ENCODE measurements at regions not wholly inside any gene's neighbourhood (a gene's known extent, or its start where the extent isn't known, plus 50 kb on each side); places are given as distances from the start of the nearest gene placed in this dataset.

DNA sequence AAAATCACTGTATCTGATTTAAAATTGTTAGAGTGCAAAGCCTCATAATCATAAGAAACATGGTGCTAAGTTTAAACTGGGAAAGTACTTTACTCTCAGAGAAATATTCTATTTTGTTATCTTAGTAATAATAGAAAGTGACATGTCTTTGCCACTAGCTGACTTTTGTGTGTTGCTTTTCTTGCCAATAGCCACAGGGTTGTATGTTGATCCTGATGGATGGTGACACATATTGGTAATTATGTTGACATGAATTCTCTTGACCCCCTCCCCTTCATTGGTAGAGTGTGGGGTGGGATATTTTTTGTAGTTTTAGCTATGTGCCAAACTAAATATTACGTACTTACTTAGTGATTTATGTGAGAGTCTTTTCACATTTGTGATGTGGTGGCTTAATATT lies 103.1 kb upstream of the MAP9 start:
- Histone ChIP-seq H3K27ac (ENCODE audit: low read length, poor library complexity, severe bottlenecking) (no peak overlapping the region), H3K4me1 (ENCODE audit: control insufficient read depth, insufficient read depth, low read depth, low read length) (no peaks in the 10 kb centered on the region), H4K91ac (ENCODE audit: low read length) (no peak overlapping the region), H3K4ac (ENCODE audit: low read depth in 1 of 2, low read length in 2 of 2) (no peak overlapping the region), H2AFZ (ENCODE audit: low read depth, low read length) (no peak overlapping the region), H3K14ac (ENCODE audit: low read length in 2 of 2) (no peak overlapping the region), H2BK15ac (ENCODE audit: low read depth, poor library complexity, severe bottlenecking) (no peak overlapping the region), H4K8ac (ENCODE audit: low read length) (no peak overlapping the region), H3K9me3 (ENCODE audit: control insufficient read depth, low read length) (no peaks in the 10 kb centered on the region), H3K4me2 (ENCODE audit: low read length, poor library complexity, severe bottlenecking) (no peak overlapping the region), H3K36me3 (ENCODE audit: control insufficient read depth in 1 of 2, insufficient read depth in 2 of 2, low read depth in 1 of 2, low read length in 2 of 2) (no peaks in the 10 kb centered on the region), H2BK12ac (ENCODE audit: low read length in 2 of 2) (no peak overlapping the region), H3K18ac (ENCODE audit: low read depth in 1 of 2, low read length in 2 of 2) (no peak overlapping the region), H2BK120ac (ENCODE audit: low read depth, low read length) (no peak overlapping the region), H3K23ac (ENCODE audit: low read length in 2 of 2) (no peak overlapping the region), H3K4me3 (ENCODE audit: insufficient read depth in 1 of 2, low read depth in 1 of 2, low read length in 2 of 2) (no peak overlapping the region), H2BK5ac (ENCODE audit: low read depth, low read length, poor library complexity, severe bottlenecking) (no peak overlapping the region), H3K9ac (ENCODE audit: low read length) (no peak overlapping the region), H3K79me1 (replicated peaks; ENCODE audit: low read length, poor library complexity, severe bottlenecking) (no peaks in the 10 kb centered on the region), H3K27me3 (ENCODE audit: control insufficient read depth in 1 of 2, insufficient read depth in 1 of 2, low read length in 2 of 2) (no peaks in the 10 kb centered on the region), H2AK5ac (ENCODE audit: low read length, severe bottlenecking) (no peak overlapping the region)
- DNase-seq = no peak
- WGBS = 100% methylated on average over 1 of the region's 1 CpG

DNA sequence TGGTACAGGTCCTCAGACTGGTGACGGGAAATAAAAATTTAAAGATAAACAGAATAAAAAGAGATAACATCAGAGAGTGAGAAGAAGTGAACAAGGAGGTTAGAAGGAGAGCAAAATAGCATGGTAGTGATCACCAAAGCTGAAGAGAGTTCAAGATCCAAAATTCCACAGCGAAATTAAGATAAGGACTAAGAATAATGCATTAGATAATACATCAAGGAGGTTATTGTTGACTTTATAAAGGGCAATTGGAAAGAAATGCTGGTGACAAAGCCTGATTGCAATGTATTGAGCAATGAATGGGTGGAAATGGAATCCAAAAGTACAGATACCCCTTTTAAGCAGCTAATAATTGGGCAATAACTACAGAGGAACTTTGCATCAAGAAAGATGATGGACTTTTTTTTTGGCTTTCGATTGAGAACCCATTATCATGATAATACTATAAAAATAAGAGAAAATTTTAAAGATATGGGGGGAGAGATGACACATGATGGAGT lies 101.6 kb upstream of the MAP9 start:
- H3K27ac ChIP-seq (ENCODE audit: low read length, poor library complexity, severe bottlenecking) = no peak overlapping the region
- H3K18ac ChIP-seq (ENCODE audit: low read depth in 1 of 2, low read length in 2 of 2) = no peak overlapping the region
- no peak overlapping the region for H2AK5ac ChIP-seq (ENCODE audit: low read length, severe bottlenecking)
- no peak overlapping the region for H2BK15ac ChIP-seq (ENCODE audit: low read depth, poor library complexity, severe bottlenecking)
- no peak overlapping the region for H3K4me2 ChIP-seq (ENCODE audit: low read length, poor library complexity, severe bottlenecking)
- H2BK120ac ChIP-seq (ENCODE audit: low read depth, low read length) = no peak overlapping the region
- H3K9me3 ChIP-seq (ENCODE audit: control insufficient read depth, low read length) = no peaks in the 10 kb centered on the region
- H3K79me1 ChIP-seq (replicated peaks; ENCODE audit: low read length, poor library complexity, severe bottlenecking) = no peaks in the 10 kb centered on the region
- H3K14ac ChIP-seq (ENCODE audit: low read length in 2 of 2) = no peak overlapping the region
- no peak overlapping the region for H3K4me3 ChIP-seq (ENCODE audit: insufficient read depth in 1 of 2, low read depth in 1 of 2, low read length in 2 of 2)
- no peak overlapping the region for H2BK12ac ChIP-seq (ENCODE audit: low read length in 2 of 2)
- H3K27me3 ChIP-seq (ENCODE audit: control insufficient read depth in 1 of 2, insufficient read depth in 1 of 2, low read length in 2 of 2) = no peaks in the 10 kb centered on the region
- no peak overlapping the region for H3K9ac ChIP-seq (ENCODE audit: low read length)
- no peaks in the 10 kb centered on the region for H3K4me1 ChIP-seq (ENCODE audit: control insufficient read depth, insufficient read depth, low read depth, low read length)
- WGBS = 75% methylated on average over 1 of the region's 3 CpGs
- H3K36me3 ChIP-seq (ENCODE audit: control insufficient read depth in 1 of 2, insufficient read depth in 2 of 2, low read depth in 1 of 2, low read length in 2 of 2) = no peaks in the 10 kb centered on the region
- H3K23ac ChIP-seq (ENCODE audit: low read length in 2 of 2) = no peak overlapping the region
- DNase-seq = no peak
- H2AFZ ChIP-seq (ENCODE audit: low read depth, low read length) = no peak overlapping the region
- no peak overlapping the region for H3K4ac ChIP-seq (ENCODE audit: low read depth in 1 of 2, low read length in 2 of 2)
- no peak overlapping the region for H2BK5ac ChIP-seq (ENCODE audit: low read depth, low read length, poor library complexity, severe bottlenecking)
- no peak overlapping the region for H4K8ac ChIP-seq (ENCODE audit: low read length)
- H4K91ac ChIP-seq (ENCODE audit: low read length) = no peak overlapping the region

DNA sequence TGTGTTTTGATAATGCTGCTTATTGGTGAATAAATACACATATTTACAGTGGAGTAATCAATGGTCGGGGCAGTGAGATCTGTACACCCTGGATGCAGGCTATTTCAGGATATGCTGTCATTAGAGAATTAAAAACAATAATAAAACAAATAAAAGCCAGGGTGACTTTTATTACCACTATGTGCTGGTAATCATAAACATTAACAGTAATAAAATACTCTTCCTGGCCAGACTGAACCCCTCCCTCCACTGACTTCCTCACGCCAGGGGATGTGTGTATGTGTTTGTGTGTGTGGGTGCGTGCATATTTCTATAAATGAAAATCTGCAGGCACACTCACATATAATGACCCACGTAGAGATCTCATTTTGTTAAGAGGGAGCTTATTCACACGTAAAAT lies 98.0 kb upstream of the MAP9 start:
- H3K9ac ChIP-seq (ENCODE audit: low read length) = no peak overlapping the region
- no peak overlapping the region for H2AFZ ChIP-seq (ENCODE audit: low read depth, low read length)
- no peak overlapping the region for H3K14ac ChIP-seq (ENCODE audit: low read length in 2 of 2)
- no peak overlapping the region for H2BK15ac ChIP-seq (ENCODE audit: low read depth, poor library complexity, severe bottlenecking)
- H3K4me3 ChIP-seq (ENCODE audit: insufficient read depth in 1 of 2, low read depth in 1 of 2, low read length in 2 of 2) = no peak overlapping the region
- 67% methylated on average over 3 of the region's 5 CpGs for WGBS
- no peak overlapping the region for H3K4me2 ChIP-seq (ENCODE audit: low read length, poor library complexity, severe bottlenecking)
- no peak overlapping the region for H3K4ac ChIP-seq (ENCODE audit: low read depth in 1 of 2, low read length in 2 of 2)
- H2BK12ac ChIP-seq (ENCODE audit: low read length in 2 of 2) = no peak overlapping the region
- H4K8ac ChIP-seq (ENCODE audit: low read length) = no peak overlapping the region
- H3K27me3 ChIP-seq (ENCODE audit: control insufficient read depth in 1 of 2, insufficient read depth in 1 of 2, low read length in 2 of 2) = no peaks in the 10 kb centered on the region
- no peak overlapping the region for H2BK120ac ChIP-seq (ENCODE audit: low read depth, low read length)
- no peak overlapping the region for H3K27ac ChIP-seq (ENCODE audit: low read length, poor library complexity, severe bottlenecking)
- H3K23ac ChIP-seq (ENCODE audit: low read length in 2 of 2) = no peak overlapping the region
- H3K18ac ChIP-seq (ENCODE audit: low read depth in 1 of 2, low read length in 2 of 2) = no peak overlapping the region
- no peak for DNase-seq
- H2AK5ac ChIP-seq (ENCODE audit: low read length, severe bottlenecking) = no peak overlapping the region
- no peaks in the 10 kb centered on the region for H3K79me1 ChIP-seq (replicated peaks; ENCODE audit: low read length, poor library complexity, severe bottlenecking)
- no peaks in the 10 kb centered on the region for H3K4me1 ChIP-seq (ENCODE audit: control insufficient read depth, insufficient read depth, low read depth, low read length)
- H2BK5ac ChIP-seq (ENCODE audit: low read depth, low read length, poor library complexity, severe bottlenecking) = no peak overlapping the region
- no peaks in the 10 kb centered on the region for H3K36me3 ChIP-seq (ENCODE audit: control insufficient read depth in 1 of 2, insufficient read depth in 2 of 2, low read depth in 1 of 2, low read length in 2 of 2)
- H4K91ac ChIP-seq (ENCODE audit: low read length) = no peak overlapping the region
- no peaks in the 10 kb centered on the region for H3K9me3 ChIP-seq (ENCODE audit: control insufficient read depth, low read length)

DNA sequence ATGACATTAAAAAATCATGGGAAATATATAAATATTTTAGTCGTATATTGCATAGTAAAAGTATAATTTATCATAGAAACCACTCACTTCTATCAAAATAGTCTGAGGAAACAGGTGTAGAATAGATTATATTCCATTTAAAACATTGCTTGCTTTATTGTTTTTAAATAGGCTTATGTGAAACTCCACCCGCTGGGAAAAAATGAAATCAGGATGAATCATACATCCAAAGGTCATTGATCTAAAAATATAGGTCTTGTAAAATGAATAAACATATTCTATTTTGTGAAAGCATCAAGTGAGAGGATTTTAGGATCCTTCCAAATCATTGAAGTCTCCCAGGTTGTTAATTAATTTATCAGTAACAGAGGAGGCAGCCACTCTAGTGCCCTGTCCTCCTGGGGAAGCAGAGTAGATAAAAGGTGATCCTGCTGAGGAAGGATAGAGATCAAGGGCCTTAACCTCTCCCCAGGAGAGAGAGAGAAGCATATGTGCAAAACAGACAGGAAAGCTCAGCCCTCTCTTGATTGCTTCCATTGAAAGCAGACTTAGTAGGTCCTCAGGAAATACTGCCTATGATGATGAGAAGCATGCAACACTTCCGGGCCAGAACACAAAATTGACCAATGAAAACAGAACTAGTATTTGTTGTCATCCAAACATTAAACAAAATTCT lies 96.8 kb upstream of the MAP9 start:
- no peak for DNase-seq
- Histone ChIP-seq H3K4me1 (ENCODE audit: control insufficient read depth, insufficient read depth, low read depth, low read length) (no peaks in the 10 kb centered on the region), H3K27me3 (ENCODE audit: control insufficient read depth in 1 of 2, insufficient read depth in 1 of 2, low read length in 2 of 2) (no peaks in the 10 kb centered on the region), H2BK5ac (ENCODE audit: low read depth, low read length, poor library complexity, severe bottlenecking) (no peak overlapping the region), H3K9me3 (ENCODE audit: control insufficient read depth, low read length) (no peaks in the 10 kb centered on the region), H3K14ac (ENCODE audit: low read length in 2 of 2) (no peak overlapping the region), H2AK5ac (ENCODE audit: low read length, severe bottlenecking) (no peak overlapping the region), H4K91ac (ENCODE audit: low read length) (no peak overlapping the region), H3K27ac (ENCODE audit: low read length, poor library complexity, severe bottlenecking) (no peak overlapping the region), H2BK15ac (ENCODE audit: low read depth, poor library complexity, severe bottlenecking) (no peak overlapping the region), H3K18ac (ENCODE audit: low read depth in 1 of 2, low read length in 2 of 2) (no peak overlapping the region), H3K79me1 (replicated peaks; ENCODE audit: low read length, poor library complexity, severe bottlenecking) (no peaks in the 10 kb centered on the region), H4K8ac (ENCODE audit: low read length) (no peak overlapping the region), H3K9ac (ENCODE audit: low read length) (no peak overlapping the region), H2BK120ac (ENCODE audit: low read depth, low read length) (no peak overlapping the region), H3K4me2 (ENCODE audit: low read length, poor library complexity, severe bottlenecking) (no peak overlapping the region), H2AFZ (ENCODE audit: low read depth, low read length) (no peak overlapping the region), H3K36me3 (ENCODE audit: control insufficient read depth in 1 of 2, insufficient read depth in 2 of 2, low read depth in 1 of 2, low read length in 2 of 2) (no peaks in the 10 kb centered on the region), H3K4ac (ENCODE audit: low read depth in 1 of 2, low read length in 2 of 2) (no peak overlapping the region), H2BK12ac (ENCODE audit: low read length in 2 of 2) (no peak overlapping the region), H3K23ac (ENCODE audit: low read length in 2 of 2) (no peak overlapping the region), H3K4me3 (ENCODE audit: insufficient read depth in 1 of 2, low read depth in 1 of 2, low read length in 2 of 2) (no peak overlapping the region)
- WGBS = 71% methylated on average over 1 of the region's 3 CpGs

All from mesenchymal stem cell (in vitro differentiated cells and primary cell).